ENCODE measurements at regions not wholly inside any gene's neighbourhood (a gene's known extent, or its start where the extent isn't known, plus 50 kb on each side); places are given as distances from the start of the nearest gene placed in this dataset.

GRCh38 chr2:163367825-163368582 is 367.8 kb downstream of the FIGN start:
- no peak for DNase-seq

DNA sequence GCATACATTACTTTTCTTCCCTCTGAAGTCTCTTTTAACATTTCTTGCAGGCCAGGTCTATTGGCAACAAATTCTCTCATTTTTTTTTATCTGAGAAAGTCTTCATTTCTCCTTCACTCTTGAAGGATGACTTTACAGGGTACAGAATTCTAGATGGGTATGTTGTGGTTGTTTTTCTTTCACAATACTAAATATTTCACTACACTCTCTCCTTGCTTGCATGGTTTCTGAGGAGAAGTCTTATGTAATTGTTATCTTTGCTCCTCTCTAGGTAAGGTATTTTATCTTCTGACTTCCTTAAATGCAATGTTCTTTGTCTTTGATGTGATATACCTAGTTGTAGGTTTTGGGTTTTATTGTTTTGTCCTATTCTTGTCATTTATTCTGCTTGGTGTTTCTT is 371.1 kb downstream of the FIGN start:
- no peak for DNase-seq

GRCh38 chr2:163353551-163353950 is 382.3 kb downstream of the FIGN start:
- DNase-seq: no peak

- no peak for DNase-seq
These were observed 383.8 kb downstream of the FIGN start for GRCh38 chr2:163351966-163352365.

- no peak for DNase-seq
These were observed 384.7 kb downstream of the FIGN start for GRCh38 chr2:163351143-163351542.

DNA sequence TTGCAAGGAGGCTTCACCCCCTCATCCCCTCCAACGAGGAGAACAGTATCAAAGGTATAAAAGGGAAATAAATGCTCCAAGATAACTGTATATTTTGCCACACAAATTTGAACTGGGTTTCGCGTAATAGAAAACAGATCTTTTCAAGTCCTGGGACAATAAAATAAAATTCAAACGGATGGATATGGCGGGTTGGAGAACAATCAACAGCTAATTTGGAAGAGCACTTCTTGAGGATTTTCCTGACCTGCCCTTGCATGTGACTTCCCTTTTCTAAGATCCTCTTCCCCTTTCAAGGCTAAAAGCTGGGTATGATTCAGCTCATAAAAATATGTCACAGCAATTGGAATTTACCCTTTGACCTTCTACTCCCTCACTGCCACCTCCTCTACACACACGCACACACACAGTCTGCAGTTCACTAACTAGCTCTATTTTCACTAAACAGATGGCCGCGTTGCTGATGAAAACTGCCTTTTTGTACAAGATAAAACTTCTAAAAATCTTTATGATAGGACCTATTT is 386.9 kb downstream of the FIGN start:
- no peak for DNase-seq

DNA sequence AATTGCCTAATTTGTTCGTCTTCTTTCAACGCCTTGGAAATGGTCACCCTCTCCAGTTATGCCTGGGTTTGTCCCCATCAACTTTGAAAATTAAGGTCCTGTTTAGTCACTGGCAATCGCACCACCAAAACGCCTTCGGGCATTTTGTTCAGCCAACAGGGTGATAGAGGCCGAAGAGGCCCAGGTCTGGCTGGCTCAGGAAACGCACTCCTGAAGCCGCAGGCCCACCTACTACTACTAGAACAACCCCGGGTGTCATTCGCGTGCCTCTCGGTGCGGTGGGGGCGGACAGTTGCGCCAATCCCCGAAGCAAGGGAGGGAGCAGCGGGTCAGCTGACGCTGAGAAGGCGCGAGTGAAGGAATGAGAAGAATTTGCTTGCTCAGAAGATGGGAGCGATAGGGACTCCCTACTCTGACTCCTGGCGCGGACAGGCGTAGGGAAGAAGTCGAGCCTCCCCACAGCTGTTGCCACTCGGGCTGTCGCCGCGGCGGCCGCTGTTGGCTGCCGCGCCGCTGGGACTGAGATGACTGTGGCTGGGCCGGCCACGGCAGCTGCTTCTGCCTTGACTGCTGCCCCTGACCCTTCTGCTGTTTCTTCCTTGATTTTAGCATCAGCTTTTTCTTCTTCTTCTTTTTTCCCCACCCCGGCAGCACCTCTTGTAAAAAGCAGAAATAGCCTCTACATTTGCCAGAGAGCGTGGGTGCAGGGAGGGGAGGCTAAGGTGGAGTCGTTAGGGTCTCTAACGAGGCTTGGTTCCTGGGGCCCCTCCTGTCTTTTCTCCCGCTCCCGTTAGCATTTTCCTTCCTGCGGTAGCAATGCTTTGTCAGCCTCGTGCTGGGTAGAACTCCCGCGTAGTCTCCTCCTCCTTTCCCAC is 387.6 kb downstream of the FIGN start:
- no peak for DNase-seq

DNA sequence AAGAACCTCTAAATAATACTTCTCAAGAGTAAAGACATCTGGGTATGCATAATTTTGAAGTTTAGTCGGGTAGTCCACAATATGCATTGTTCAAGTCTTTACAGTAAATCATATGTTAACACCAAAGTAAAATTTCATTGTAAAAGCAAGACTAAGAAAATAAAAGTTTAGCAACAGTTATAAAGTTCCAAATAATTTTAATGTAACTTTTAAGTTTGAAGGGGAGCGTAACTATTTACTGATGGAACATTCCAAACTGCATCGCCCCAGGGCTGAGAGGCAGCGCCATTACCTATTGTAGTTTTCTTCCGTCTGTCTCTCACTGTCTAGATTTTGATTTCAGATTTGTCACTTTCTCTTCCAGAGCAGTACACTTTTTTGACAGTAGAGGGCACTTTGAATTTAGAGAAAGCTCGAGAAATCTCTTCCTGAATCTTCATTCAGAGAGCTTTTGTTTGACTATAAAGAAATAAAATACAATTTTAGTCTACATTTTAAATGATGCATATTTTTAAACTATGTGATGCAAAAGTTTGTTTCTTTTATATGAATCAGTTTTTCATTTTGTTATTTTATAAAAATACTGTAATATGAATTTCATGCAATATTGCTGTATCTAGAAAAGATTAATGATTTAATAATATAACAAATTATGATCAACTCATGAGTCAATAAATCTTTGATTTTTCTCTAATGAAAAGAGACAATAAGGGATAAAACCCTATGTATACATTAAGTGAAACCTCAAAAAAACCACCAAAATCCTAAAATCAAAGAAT is 389.8 kb downstream of the FIGN start:
- DNase-seq: peak; percentile 6

DNA sequence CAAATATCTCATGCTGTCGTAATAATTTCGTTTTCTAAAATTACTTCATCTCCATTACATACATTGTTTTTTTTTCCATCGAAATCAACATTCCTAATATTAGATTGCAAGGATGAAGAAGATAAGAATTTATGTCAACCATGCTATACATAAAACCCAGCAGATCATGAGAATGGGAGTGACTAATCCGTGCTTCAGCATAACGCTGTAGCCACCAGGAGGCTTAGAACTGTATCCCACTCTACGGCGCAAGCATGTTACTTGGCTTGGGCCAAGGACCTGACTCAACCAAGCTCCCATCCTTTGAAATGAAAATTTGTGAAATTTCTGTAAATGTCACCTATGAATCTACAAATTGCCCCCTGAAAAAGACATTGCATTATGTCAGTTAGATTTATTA is 392.5 kb downstream of the FIGN start:
- no peak for DNase-seq

GRCh38 chr2:163341426-163341825 is 394.4 kb downstream of the FIGN start:
- DNase-seq: no peak

DNA sequence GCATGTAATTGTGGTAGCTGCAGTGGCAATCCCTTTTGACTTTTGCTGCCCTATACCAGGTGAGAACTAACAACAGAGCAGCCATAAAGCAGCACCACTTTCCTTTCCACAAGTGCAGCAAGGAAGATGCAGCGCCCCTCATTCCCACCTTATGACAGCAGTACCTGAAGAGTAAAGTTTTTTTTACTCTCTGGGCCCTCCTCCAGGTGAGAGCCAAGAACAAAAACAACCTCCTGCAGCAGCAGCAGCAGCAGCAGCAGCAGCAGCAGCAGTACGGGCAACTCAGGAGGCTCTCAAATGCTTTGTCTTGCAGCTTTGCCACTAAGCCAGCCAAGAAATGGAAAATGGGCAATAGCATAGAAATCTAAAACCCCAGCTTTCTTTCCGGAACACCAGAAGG is 397.5 kb downstream of the FIGN start:
- no peak for DNase-seq

DNA sequence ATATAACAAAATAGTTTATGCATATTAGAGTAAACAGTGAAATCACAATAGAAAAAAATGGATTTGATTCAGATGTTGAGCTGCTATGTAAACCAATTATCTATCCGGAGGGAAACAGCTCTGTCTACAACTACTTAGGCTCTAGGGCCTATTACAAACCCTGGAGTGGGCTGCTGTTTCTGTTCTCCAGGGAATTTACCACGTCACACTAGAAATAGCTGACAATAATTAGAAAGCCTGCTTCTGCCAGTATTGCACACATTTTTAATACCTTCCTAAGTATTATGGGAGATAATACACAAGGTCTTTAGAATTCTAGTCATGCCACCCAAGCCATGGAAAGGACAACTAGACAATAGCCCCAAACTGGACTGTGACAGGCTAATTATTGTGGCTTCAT is 411.1 kb downstream of the FIGN start:
- DNase-seq: no peak

DNA sequence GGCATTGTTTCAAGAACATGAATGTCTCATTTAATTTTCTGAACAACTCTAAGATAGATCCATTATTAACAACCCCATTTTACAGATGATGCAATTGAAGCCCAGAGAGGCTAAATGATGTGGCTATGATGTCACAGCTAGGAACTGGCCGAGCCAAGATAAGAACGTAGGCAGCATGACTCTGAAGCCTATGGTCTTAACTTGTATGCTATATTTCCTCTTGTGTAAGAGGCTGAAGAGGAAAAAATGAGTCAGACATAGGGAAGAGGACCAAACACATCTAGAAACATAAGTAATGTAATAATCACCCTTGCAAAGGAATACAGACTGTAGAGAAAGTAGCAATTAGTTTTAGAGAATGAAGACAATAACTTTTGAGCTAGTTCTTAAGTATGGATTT is 416.8 kb downstream of the FIGN start:
- no peak for DNase-seq

GRCh38 chr2:163314712-163315111 is 421.1 kb downstream of the FIGN start:
- DNase-seq: no peak

- DNase-seq: no peak
These were observed 423.1 kb downstream of the FIGN start for GRCh38 chr2:163312713-163313112.

- DNase-seq: no peak
These were observed 429.2 kb downstream of the FIGN start for GRCh38 chr2:163306647-163307046.

GRCh38 chr2:163302141-163302540 is 433.7 kb downstream of the FIGN start:
- DNase-seq: no peak

DNA sequence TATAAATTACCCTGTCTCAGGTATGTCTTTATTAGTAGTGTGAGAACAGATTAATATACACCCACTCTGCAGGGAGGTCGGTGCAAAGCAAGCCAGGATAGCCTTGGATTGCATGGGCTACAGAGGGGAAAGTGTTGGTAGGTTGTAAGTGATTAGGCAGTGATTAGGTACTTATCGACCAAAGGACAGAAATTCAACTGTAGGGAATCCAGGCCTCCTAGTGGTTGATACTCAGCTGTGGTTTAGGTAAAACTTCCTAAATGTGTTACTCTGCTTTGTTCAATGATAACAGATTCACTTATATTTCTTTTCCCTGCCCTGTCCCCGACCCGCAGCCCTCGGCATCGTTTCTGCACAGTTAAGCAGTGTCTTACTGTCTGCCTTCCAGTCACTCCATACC is 444.0 kb downstream of the FIGN start:
- no peak for DNase-seq

- DNase-seq: no peak
These were observed 443.1 kb upstream of the KCNH7 start for GRCh38 chr2:163281717-163282116.

DNA sequence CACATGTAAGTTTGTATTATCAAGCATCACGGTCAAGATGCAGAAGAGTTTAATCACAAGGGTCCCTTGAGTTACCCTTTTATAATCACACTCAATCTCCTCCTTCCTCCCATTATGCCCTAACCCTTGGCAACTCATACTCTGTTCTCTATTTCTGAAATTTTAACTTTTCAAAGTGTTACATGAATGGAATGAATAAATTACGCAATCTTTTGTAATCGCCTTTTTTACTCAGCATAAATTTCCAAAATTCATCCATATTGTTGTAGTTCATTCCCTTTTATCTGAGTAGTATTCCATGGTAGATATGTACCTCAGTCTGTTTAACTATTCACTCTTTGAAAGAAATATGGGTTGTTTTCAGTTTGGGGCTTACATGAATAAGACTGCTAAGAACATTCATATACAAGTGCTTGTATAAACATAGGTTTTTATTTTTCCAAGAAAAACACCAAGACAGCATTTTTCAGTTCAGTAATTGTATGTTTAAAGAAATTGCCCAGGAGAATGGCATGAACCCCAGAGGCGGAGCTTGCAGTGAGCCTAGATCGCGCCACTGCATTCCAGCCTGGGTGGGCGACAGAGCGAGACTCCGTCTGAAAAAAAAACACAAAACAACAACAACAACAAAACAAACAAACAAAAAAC is 430.9 kb upstream of the KCNH7 start:
- no peak for DNase-seq

GRCh38 chr2:163266772-163267171 is 428.2 kb upstream of the KCNH7 start:
- DNase-seq: no peak

- no peak for DNase-seq
These were observed 427.0 kb upstream of the KCNH7 start for GRCh38 chr2:163265562-163265961.

- DNase-seq: no peak
These were observed 425.8 kb upstream of the KCNH7 start for GRCh38 chr2:163264341-163264740.
